IPS DF 4.7 (cell line): ENCODE measurements at regions not wholly inside any gene's neighbourhood (a gene's known extent, or its start where the extent isn't known, plus 50 kb on each side); places are given as distances from the start of the nearest gene placed in this dataset.

Source experiments
- DNase-seq: peaks from one replicate; pipeline ENCODE4 v3.0.0-alpha.2; 2013; ENCODE audit warnings: low spot score; ENCODE audit errors: extremely low read depth

- DNase-seq = no peak
These were observed 612.8 kb upstream of the FAM174A start for GRCh38 chr5:99922386-99922785.

- no peak for DNase-seq
These were observed 623.2 kb upstream of the FAM174A start for GRCh38 chr5:99911971-99912370.

GRCh38 chr5:99906776-99907175 is 628.4 kb upstream of the FAM174A start:
- DNase-seq = no peak

GRCh38 chr5:99901972-99902371 is 633.2 kb upstream of the FAM174A start:
- DNase-seq = no peak

- no peak for DNase-seq
These were observed 634.8 kb upstream of the FAM174A start for GRCh38 chr5:99900302-99900852.

- no peak for DNase-seq
These were observed 655.2 kb upstream of the FAM174A start for GRCh38 chr5:99879791-99880511.

- DNase-seq = no peak
These were observed 656.3 kb upstream of the FAM174A start for GRCh38 chr5:99878830-99879229.

- no peak for DNase-seq
These were observed 668.4 kb upstream of the FAM174A start for GRCh38 chr5:99866740-99867139.

GRCh38 chr5:99865159-99865558 is 670.0 kb upstream of the FAM174A start:
- DNase-seq = no peak

GRCh38 chr5:99835791-99836190 is 699.4 kb upstream of the FAM174A start:
- no peak for DNase-seq

GRCh38 chr5:99827136-99827535 is 708.0 kb upstream of the FAM174A start:
- DNase-seq = no peak

- DNase-seq = no peak
These were observed 717.4 kb upstream of the FAM174A start for GRCh38 chr5:99817796-99818195.

- DNase-seq = no peak
These were observed 720.7 kb upstream of the FAM174A start for GRCh38 chr5:99814321-99815063.

GRCh38 chr5:99808657-99809230 is 726.4 kb upstream of the FAM174A start:
- no peak for DNase-seq

GRCh38 chr5:99807346-99807745 is 727.8 kb upstream of the FAM174A start:
- no peak for DNase-seq

GRCh38 chr5:99795031-99795430 is 740.1 kb upstream of the FAM174A start:
- no peak for DNase-seq

- no peak for DNase-seq
These were observed 746.7 kb upstream of the FAM174A start for GRCh38 chr5:99788482-99788881.

- no peak for DNase-seq
These were observed 760.0 kb upstream of the FAM174A start for GRCh38 chr5:99775189-99775588.

GRCh38 chr5:99773290-99773689 is 761.9 kb upstream of the FAM174A start:
- no peak for DNase-seq

- DNase-seq = no peak
These were observed 763.9 kb upstream of the FAM174A start for GRCh38 chr5:99771296-99771695.

GRCh38 chr5:99765011-99765410 is 770.2 kb upstream of the FAM174A start:
- DNase-seq = no peak

GRCh38 chr5:99763021-99763774 is 772.0 kb upstream of the FAM174A start:
- no peak for DNase-seq
